ENCODE measurements at regions not wholly inside any gene's neighbourhood (a gene's known extent, or its start where the extent isn't known, plus 50 kb on each side); places are given as distances from the start of the nearest gene placed in this dataset.
"Not testable (repeated sequence)": the region's sequence is repeated elsewhere in the genome, so short reads cannot be mapped to it uniquely, and the experiment has no call there.

DNA sequence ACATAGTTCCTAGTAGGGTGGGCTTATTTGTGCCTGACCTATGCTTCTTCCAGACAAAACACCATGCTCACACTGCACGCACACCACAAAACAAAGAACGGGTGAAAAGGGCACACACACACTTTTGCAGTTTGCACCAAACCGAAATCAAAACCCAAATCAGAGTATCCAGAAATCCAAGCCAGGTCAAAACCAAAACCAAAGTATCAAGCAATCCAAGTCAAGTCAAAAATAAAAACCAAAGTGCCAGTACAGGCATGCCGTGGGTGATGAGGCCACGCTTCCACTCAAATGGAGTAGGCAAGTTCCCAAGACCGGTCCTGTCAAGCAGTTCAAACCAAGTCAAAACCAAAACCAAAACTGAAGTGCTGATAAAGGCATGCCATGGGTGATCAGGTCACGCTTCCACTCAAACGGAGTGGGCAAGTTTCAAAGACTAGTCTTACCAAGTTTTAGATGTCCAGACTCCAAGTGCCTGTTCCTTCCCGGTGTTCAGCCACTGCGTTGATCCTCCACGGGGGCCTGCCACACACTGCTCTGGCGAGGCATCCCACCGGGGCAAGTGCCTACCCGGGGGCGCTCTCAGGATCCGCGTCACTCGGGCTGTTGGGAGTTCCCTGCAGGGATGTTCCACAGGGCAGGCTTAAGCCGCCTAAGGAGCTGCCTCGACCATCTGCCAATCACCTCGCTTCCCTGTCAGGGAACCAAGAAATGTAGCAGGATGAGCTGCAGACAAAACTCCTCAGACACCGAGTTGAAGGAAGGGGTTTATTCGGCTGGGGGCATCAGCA, 184.5 kb upstream of the SGO1 start:
- not testable (repeated sequence) for DNase-seq

DNA sequence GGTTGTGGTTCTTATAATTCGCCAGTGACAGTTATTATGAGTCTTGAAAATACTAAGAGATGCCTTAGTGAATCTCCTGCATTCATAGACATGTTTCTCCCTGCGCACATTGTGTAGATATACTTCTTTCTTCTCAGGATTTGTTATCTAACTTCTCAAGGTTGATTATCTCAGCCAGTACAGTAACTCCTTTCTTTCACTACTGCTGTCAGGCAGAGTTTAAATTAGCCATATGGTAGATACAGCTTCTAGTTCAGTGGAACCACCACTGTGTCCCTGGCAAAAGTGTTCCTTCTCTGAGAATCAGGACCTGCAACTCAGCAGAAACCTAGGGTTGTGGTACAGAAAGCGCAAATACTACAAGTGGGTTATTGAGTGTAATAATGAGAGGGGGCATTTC, 175.0 kb upstream of the SGO1 start:
- no peak for DNase-seq

DNA sequence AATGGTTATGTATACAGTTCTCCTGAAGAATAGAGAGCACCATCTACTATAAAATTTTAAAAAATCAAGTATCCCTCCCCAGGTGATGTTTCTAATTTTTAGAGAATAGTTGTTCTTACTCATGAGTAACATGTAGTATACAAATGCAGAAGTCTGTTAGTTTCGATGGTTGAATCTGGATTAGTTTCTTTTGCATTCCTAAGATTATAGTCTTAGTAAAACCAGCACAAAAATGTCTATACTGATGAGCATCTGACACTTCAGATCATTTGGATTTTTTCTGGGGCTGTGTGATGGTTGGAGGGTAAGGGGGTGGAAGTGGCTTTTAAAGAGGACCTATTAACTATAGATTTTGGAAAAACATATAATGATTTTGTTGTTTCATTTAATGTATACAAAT, 167.3 kb upstream of the SGO1 start:
- no peak for DNase-seq

DNA sequence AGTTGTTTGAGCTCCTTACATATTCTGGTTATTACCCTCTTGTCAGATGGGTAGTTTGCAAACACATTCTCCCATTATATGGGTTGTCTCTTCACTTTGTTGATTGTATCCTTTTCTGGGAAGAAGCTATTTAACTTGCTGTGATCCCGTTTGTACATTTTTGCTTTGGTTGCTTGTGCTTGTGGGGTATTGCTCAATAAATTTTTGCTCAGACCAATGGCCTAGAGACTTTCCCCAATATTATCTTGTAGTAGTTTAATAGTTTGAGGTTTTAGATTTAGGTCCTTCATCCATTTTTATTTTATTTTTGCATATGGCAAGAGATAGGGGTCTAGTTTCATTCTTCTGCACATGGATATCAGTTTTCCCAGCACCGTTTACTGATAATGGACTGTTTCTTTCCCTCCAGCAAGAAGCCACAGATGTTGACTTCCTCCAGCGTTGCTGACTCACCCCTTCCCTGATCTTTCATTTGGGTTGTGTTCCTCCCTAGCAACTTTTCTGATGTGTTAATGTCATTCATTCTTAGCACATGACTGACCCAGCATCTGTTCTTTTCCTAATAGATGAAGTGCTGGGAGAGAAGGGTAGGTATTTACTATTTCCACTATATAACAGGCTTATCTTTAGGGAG, 166.7 kb upstream of the SGO1 start:
- no peak for DNase-seq

DNA sequence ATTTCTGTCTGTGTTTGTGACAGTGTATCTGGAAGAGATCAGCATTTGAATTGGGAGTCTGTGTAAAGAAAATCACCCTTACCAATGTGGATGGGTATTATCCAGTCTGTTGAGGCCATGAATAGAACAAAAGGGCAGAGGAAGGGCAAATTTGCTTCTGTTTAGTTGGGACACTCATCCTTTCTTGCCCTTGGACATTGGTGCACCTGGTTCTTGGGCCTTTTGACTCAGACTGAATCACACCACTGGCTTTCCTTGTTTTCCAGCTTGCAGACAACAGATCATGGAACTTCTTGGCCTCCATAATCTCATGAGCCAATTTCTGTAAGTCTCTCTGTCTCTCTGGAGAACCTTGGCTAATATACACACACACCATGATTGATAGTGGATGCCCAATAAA, 164.4 kb upstream of the SGO1 start:
- DNase-seq: no peak

DNA sequence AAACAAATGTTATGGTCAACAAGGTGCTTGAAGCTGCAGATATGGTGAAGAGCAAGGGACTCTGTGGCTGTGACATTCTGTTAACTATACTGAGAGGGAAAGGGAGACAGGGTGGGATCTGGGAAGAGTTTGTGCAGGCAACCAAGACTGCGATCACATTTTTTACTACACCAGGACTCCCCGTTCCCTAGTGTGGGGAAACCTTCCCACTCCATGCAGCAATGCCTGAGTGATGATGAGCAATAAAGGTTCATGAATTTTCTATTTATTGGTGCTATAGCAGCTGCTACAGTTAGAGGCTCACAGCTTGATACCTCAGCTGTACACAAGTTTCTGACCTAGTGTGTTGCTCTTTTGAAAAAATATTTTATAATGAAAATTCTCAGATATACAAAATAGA, 160.9 kb upstream of the SGO1 start:
- DNase-seq: no peak

DNA sequence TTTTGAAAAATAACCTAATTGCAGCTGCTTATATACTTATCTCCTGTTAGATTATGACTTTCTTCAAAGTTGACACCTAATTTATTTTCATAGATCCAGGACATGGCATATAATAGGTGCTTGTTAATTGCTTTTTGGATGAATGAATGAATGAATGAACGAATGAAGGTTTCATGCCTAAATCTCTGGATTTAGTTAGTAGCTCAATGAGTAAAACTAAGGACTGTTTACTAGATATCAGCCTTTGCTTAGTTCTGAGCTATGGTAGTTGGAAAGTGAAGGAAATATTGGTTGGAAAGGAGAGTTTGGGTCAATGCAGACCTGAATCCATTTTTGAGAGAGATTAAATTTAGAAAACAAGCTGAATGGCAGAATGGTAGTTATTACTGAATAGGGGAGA, 160.4 kb upstream of the SGO1 start:
- DNase-seq: no peak

DNA sequence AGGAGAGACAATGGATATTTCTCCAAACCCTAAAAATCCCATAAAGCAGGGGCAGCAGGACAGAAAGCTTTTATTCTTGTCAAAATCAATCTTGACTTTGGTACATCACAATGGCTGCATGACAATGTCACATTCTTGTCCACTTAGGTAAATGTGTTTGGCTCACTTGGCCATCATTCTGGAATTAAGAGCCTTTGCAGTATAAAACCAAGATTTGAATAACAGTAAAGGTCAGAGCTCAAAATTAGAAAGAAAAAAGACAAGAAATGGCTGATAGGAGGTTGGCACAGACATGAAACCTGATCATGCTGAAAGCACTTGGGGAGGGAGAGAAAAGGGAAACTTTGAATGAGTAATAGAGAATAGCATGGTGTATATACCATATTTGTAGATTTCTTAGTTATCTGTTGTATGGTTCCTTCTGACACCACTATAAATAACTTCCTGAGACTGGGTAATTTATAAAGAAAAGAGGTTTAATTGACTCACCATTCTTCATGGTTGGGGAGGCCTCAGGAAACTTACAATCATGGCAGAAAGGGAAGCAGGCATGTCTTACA, 158.5 kb upstream of the SGO1 start:
- DNase-seq: no peak

DNA sequence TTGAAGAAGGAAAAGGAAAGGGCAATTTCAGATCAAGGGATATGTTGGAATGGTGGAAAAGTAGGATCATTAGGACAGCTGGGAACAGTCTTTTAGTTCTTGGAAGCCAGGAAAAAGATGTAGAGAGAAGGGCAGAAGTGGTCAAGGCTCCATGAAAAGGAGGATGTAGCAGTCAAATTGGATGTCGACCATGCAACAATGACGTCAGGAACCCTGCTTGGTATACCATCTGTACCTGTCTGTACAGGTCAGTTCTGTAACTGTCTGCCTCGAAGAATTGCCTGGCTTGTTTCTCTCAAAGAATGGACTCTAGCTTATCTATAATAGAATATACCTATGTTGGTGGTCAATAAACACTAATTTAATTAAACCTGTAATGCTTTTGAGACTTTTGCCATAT, 157.8 kb upstream of the SGO1 start:
- no peak for DNase-seq

DNA sequence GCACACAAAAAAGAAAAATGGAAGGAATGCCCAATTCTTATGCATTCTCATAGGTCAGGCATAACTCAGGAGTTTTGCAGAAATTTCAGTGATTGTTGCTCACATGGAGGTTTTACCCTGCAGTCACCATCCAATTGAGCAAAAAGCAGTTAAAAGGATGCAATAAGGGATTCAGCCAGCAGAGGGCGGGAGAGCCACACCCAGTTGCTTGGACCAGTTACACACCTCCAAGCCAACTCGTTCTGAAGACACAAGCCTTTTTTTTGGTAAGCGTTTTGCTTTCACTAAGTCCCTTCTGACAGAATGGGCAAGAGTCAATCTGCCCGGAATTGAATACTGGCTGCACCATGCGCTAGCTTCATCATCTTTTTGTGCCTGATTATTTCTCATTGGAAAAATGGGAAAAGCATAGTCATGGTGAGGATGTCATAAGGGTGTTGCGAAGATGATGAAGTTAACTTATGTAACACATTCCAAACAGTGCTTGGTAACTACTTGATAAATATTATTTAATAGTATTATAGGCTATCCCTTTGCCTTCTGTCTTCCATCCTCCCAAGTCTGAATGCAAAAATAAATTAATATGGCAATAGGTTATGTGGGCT, 154.4 kb upstream of the SGO1 start:
- DNase-seq: peak; percentile 58

DNA sequence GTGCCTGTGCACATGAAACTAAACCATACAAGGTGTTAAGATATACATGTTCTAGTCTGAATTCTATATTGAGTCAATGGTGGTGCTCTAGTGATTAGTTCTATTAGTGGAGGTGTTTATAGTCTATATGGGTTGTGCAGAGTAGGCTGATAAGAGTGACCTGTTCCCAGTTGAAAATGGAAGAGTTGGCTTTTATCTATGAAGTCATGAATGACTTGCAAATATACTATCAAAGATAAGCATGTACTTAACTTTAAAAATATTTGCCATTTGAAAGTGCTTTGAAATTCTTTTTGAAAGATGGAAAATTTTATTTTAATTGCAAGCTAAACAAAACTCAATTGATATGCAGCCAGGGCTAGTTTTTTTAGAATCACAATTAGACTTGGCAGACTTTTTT, 150.6 kb upstream of the SGO1 start:
- DNase-seq: no peak

DNA sequence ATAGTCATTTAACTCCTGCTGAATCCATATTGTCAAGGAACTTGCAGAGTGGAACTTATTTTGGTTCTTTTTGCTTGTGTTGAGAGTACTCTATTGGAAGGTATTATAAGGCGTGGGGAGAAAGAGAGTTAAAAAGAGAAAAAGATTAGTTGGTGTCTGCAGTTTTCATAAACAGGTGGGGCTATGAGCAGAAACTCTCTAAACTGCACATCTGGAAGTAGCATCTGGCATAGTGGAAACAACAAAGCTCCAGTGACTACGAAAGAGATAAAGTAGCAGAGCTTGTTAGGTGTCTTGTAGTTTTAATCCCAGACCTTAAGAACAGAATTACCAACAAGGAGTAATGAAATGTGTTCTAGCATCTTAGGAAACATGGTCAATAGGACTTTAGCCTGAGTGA, 148.8 kb upstream of the SGO1 start:
- DNase-seq: no peak

DNA sequence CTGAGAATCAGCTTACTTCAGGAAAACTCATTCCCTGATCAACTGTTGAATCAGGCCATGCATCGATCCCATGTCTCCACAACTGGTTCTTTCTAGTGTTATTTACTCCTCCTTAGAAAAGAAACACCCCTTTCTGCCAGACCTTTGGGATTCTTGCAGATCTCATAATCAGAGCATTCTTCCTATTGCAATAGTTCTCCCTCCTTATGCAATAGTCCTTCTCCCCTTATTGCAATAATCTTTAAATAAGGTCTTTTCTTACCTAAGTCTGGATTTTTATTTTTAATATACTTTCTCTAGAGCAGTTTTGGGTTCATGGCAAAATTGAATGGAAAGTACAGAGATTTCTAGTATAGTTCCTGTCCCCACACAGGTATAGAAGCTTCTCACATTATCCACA, 141.9 kb upstream of the SGO1 start:
- no peak for DNase-seq

DNA sequence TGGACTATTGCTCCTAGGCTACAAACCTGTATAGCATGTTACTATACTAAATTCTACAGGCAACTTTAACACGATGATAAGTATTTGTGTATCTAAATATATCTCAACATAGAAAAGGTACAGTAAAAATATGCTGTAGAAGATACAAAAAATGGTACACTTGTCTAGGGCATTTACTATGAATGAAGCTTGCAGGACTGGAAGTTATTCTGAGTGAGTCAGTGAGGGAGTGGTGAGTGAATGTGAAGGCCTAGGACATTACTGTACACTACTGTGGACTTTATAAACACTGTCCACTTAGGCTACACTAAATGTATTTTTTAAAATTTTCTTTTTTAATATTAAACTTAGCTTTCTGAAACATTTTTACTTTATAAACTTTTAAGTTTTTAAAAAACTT, 140.5 kb upstream of the SGO1 start:
- no peak for DNase-seq

DNA sequence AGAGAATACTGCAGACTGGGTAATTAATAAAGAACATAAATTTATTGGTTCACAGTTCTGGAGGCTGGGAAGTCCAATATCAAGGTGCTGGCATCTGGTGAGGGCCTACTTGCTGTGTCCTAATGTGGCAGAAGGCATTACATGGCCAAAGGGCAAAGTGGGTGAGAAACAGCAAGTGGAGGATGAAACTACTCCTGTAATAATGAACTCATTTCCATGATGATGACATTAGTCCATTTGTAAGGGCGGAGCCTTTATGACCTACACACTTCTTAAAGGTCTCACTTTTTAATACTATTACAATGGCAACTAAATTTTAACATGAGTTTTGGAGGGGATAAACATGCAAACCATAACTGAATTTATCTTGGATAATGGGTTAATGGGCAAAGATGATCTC, 139.6 kb upstream of the SGO1 start:
- DNase-seq: no peak

DNA sequence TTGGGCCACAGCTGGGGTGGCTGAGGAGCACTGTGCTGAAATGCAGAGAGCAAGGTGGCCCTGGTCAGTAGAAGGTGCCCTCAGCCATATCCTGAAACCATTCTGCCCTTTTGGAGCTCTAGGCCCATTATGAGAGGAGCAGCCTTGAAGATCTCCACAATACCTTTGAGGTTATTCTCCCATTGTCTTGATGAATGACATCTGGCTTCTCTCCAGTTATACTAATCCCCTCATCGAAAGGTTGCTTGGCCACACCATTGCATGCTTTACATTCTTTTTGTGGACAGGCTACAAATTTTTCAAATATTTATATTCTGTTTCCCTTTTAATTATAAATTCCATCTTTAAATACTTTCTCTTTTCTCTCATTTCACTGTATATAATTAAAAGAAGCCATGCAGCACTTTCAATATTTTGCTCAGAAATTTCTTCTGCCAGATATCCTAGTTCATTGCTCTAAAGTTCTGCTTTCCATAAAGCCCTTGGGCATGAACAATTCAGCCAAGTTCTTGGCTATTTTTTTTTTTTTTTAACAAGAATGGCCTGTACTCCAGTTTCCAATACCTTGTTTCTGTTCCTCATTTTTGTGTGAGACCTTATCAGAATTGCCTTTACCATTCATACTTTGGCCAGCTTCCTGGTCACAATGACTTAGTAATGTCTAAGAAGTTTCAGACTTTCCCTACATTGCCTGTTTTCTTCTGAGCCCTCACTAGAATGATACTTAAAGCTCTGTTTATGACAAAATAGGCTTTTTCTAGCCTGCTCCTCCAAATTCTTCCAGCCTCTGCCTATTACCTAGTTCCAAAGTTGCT, 138.9 kb upstream of the SGO1 start:
- DNase-seq: no peak

DNA sequence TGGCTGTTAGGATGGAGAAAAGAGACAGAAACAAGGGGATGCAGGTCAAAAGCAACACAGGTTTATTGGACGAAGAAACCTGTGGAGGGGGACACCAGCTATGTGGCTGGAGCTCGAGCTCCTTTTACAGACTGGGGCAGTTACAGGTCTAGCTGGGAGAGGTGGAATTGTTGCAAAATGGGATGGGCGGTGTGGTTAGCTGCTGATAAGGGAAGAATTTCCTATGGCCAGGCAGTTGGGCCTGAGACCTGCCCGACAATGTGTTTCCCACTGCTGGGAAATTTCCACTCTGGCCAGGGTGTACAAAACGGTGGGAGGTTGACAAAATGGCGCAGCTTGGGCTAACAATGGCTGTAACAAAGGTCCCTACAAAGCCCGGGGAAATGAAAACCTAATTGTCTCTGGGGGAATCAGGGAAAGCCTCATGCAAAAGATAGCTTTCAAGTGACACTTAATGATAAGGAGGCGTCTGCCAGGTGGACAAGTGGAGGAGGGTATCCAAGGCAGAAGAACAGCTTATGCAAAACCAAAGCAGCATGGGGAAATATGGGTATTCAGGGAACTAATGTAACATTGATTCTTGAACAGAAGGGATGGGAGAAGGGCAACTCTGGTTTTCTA, 137.4 kb upstream of the SGO1 start:
- no peak for DNase-seq

DNA sequence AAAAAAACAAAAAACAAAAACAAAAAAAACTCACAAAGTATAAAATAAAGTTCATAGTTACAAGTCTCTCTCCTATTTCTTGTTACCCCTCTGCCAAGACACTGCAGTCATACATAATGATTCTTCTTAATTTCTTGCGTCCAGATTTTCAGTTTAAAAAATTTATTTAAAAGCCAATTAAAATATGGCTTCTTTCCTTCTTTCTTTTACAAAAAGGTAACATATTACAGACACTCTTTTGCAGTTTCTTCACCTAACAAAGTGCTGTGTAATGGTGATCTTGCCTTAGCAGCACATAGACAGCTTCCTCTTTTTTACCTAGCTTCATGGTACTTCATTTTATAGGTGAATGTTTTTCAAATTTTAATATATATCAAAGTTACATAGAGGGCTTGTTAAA, 136.1 kb upstream of the SGO1 start:
- DNase-seq: no peak

DNA sequence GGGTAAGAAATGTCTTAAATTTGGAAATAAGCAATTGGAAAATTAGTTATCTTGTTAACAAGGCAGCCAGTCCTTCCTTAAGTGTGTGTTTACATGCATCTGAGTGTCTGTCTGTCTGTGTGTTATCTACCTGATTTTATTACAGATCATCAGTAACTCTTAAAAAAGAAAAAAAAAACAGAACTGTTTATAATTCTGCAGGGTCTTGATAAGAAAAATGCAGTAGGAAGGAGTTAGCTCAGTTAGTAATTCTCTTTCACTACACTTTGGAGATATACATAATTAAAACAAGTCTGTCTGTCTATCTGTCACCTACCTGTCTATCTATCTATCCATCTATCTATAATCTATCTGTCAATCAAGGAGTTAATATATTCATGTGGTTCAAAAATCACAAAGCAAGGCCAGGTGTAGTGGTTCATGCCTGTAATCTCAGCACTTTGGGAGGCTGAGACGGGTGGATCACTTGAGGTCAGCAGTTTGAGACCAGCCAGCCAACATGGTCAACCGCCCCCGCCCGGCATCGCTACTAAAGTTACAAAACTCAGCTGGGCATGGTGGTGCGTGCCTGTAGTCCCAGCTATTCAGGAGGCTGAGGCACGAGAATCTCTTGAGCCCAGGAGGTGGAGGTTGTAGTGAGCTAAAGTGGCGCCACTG, 135.5 kb upstream of the SGO1 start:
- no peak for DNase-seq

DNA sequence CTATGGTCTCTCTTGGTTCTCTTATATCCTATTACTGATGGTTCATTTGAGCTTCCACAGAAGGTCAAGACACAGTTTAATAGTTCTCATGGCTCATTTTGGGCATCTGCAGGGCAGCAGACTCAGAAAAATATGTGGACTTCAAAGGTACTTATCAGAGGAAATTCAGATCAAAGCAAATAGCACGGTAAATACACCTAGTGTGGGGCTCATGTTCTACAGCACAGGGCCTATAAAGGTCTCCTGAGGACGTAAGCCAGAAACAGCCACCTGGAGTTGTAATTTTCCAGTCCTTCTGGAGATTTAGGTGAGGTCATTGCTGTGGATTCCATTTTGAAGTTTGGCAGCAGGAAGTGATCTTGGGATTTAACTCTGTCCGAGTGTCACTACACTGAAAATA, 134.5 kb upstream of the SGO1 start:
- no peak for DNase-seq

DNA sequence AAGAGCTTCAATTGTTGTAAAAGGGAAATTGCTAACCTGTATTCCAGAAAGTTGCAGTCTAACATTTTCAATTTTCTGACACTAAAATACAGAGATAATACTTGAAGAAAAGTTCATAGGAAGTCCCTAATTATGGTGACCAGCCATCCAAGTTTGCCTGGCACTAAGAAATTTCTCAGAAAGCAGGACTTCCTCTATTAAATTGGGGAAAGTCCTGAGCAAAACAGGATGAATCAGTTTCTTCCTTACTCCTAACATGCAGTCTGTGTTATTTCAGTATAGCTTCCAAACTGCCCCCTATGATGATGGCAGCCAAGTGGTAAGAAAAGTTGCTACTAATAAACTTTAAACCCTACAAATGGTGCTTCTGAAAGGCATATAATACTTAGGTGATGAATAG, 133.5 kb upstream of the SGO1 start:
- no peak for DNase-seq

DNA sequence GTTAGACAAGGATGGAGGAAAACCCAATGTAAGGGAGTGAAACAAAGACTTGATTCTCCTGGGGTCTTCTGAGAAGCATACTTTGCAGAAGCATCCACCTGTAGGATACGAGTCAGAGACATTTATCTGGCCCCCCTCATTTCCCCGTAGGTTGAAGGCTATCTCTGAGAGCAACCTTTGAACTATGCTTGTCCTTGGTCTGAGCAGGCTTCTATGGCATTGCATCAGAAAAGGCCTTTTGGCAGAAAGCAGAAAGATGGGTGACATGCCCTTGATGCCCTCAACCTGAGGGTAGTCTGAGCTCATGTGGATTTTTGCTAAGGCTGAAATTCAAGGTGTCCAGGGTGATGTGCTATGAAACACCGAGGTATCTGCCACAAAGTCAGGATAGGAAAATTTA, 131.6 kb upstream of the SGO1 start:
- no peak for DNase-seq

Data from NCI-H69 (cell line).